ENCODE measurements at regions not wholly inside any gene's neighbourhood (a gene's known extent, or its start where the extent isn't known, plus 50 kb on each side); places are given as distances from the start of the nearest gene placed in this dataset.

DNA sequence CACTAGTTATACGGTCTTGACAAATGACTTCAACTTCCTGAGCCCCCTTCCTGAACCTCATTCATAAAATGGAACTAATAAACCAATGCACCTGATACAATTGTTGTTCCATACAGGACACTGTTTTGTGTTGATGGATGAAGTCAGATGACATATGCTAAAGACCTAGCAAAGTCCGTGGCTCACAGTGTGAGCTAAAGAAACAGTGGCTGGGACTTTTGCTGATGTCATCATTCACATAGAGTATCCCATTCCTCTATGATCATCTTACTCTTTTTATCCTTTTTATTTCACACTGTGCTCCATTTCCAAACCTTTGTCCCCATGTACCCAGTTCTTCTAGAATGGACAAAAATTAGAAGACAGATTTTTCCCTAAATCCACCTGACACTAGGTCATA is 83.7 kb upstream of the KAZN start:
- no peak for DNase-seq

DNA sequence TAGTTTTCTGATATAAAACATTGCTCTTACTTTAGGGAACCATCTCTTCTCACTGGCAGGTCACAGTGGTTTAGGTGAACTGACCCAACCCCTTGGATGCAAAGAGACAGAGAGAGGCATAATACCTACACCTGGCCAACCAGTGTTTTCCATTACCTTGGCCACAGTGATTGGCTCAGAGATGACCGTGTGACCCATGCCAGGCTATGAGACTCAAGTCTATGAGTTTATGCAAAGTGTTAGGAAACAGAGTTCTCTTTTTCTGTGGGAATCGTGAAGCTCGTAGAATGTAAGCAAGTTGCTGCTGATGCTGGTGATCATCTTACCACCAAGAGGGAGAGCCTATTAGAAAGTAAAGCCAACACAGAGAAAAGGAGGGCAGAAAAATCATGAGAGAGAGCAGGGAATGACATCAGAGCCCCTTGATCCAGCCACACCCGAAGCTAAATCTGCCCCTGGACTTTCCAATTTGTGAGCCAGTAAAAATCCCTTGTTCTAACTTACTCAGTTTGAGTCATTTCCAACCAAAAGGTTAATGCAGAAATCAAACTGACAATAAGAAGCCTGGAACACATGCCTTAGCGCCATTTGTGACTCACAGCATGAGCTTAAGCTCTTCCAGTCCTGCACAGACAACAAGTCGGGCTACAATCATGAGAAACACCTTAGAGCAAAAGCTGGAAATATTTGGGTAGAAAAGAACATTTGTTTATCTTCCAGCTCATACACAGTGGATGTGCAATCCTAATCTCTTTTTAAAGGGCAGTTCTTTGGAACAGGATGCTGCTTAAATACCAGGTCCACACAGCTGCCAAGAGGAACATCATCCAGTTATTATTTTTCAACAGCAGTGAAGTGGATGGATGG is 81.3 kb upstream of the KAZN start:
- no peak for DNase-seq

DNA sequence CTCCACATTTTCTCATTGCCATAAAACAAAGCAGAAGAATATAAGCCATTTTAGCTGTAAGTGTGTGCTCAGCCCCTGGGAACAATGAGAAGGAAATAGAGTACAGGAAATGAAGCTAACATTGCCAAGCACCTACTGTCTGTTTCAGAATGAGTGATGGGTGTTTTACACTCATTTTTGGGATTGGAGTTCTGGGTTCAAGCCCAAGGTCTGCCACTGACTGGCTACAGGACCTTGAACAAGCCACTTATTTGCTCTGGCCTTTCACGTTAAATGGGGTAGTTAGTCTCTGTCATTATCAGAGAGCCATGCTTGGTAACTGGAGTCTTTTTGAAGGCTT is 80.7 kb upstream of the KAZN start:
- DNase-seq, result no peak

DNA sequence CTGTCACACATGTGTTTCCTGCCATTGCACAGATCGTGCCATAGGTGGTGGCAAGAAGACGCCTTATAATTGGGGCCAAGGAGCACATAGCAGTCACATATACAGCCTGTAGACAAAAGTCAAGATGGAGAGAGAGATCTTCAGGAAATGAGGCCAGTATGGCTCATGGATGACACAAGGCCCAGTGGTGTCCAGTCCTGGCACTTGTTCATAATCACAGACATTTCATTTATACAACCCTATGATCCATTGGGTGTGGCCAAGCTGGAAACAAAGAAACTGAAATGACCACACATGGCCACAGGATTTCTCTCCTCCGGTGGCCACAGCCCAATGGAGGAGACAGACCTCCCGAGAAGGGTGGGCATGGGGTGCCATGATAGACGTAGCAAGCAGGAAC is 78.5 kb upstream of the KAZN start:
- no peak for DNase-seq

DNA sequence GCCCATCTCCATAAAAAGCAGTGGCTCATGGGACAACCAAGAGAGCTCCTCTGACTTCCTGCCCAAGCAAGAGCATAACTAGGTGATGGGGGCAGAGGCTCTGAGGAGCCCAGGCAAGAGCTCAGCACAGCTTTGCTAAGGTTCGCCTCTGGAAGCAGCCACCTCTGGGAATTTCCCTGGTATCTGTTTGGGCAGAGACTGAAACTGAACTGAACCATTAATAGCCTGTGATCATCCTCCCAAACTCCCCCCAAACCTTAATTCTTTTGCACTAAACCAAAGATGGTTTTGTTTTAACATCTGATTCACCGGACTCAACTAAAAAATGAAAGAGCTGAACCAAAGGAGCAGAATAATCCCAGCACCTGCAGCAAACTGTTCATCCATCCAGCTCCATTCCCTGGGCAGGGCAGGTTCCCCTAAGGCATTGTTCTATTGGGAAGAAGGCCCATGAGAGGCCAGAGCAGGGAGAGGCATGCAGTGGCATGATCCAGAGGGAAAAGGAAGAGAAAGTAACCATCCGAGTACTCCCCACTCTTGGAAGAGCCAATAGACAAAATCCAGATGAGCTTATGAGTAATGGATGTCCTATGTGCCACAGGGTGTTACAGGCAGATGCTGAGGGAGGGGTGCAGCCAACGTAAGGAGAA is 77.8 kb upstream of the KAZN start:
- no peak for DNase-seq

DNA sequence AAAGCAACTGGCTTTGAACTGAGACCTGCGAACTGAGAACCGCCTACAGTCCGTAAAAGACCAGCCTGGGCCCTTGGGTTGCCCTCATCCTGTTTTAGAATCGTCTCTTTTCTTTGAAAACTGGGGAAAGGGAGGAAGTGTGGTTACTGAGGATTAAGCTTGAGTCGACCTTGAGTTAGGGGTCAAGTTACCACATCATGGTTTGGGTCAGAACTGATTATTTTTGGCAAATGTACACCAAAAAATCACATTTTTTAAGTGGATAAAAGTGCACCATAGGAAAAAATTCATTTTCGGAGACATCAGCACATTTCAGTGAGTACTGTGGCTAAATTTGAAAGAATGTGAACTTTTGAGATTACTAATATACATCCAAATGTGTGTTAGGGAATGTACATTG is 76.9 kb upstream of the KAZN start:
- no peak for DNase-seq

DNA sequence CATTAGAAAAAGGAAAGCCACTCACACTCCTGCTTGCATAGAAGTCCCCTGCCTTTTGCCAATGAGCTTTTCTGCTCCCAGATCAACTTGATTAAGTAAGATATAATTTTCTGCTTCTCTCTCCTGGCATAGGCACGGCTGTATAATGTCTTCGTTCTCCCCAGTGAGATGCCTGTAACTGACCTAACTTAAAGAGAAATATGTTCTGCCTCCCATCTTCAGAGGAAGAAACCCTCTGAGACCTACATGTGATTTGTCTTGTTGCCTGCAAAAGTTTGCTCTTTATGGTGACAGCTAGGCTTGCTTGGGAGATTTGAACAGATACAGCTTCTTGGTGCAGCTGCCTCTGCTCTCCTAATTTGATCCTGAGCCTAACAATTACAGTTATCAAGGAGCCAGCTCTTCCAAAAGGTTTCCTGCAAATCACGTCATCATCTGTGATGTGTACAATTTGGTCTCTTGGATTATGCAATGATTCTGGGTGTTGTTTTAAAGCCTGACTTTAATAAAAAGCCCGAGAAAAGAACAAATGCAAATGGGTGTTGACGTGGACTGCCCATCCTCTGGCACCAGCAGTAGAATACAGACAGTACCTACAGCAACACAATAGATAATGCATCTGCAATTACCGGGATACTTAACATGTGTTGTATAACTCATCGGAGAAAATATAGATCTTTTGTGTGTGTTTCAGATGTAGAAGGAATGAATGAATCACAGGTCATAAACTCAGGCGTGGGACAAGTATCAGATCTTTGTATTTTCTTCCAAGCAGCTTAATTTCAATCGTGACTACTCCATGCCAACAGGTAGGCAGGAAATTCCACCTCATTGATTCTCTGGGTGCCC is 76.2 kb upstream of the KAZN start:
- DNase-seq, result no peak

DNA sequence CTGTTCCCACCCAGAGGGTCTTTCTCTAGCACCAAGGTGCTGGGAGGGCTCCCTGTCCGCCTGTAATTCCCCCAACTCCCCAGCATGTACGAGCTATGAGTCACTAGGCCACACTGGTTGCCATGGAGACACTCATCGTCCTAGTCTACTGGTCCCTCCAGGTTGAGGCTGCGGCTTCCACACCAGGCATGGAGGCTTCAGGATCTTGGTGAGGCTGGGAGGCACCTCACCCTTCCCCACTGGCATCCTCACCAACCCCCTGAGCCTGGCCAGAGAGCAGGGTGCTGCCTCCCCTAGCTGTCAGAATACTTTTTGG is 75.6 kb upstream of the KAZN start:
- no peak for DNase-seq

DNA sequence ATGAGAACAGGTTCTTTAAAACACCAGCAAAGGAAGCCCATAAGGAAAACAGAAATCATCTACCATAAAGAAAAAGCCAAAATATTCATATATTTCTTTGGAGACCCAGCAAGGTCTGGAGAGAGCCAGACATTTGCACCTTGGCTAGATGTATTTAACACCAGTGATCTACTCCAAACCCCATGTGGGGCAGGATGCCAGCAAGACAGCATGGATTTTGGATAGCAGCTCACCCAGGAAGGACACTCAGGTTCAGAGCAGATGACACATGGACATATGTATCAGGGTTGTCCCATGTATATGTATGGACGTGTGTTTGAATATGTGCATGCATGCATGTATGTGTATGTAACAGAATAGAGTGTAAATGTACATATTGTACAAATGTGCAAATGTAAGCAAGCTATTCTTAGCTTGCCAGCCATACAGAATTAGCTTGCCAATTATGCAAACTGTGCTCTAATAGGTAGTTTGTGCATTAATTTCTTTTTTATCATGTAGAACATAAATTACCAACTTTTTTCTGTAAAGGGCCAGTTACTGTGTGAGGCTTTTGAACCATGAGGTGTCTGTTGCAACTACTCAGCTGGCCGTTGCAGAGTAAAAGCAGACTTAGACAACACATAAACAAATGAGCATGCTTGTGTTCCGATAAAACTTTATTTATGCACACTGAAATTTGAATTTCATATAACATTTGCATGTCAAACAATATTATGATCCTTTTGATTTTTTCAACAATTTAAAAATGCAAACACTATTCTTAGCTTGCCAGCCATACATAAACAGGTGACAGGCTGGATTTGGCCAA is 73.5 kb upstream of the KAZN start:
- no peak for DNase-seq

DNA sequence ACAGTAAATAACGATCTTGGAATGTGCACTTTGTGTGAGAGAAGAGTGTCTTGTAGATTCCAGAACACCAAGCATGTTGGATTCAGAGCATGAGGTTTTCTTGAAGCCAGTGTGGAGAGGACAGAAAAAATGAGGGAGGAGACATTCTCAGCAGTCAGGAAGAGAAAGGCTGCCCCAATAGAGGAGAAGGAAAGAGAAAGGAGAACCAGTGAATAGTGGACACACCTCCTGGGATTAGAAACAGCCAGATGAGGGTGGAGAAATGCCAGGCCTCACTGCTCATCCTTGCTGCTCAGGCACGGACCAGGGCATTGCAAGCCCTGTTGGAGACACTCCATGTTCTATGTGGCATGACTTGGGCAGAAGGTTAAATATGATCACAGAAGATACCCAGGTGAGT is 69.0 kb upstream of the KAZN start:
- no peak for DNase-seq

DNA sequence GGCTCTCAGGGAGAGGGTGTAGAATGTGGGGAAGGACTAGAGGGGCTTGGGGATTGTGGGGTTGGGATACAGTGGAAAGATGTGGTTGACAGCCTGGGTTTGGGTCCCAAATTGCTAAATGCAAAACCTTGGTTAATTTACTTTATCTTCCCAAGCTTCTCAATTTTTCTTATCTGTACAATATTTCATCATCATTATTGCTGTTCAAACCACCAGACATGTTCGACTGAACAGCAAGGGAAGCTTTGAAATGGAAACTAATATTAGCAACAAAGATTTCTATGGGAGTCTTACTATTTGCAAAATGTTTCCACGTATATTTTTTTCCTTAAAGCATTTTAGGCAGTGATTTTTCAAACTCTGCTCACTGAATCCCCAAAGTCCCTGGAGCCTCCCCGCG is 67.0 kb upstream of the KAZN start:
- DNase-seq, result no peak

DNA sequence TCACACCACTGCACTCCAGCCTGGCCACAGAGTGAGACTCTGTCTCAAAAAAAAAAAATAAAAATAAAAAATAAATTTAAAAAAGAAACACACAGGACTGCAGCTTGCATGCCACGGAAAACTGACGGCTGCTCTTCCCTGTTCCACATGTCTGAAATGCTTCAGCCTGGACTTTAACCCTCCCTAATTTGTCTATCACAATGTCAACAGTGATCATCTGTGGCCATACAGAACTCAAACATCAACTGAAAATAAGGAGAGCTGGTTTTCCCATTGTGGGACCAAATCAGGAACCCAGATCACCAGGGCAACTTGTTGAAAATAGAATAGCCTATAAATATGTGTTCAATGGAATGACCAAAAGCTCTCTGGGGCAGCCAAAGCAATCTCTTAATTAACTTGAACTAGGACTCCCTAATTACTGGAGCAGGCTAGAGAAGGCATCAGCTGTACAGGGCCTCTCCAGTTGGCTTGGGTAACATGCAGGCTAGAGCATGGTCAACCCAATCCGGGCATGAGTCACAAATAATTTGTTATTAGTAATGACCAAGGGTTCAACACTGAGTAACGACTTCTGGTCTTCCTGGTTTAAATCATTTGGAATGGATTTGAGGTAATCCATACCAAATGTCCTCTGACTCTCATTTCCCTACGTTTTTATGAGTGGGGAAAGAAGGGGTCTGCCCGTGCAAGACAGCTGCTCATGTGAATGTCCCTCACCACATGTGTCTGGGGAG is 62.7 kb upstream of the KAZN start:
- DNase-seq, result no peak

DNA sequence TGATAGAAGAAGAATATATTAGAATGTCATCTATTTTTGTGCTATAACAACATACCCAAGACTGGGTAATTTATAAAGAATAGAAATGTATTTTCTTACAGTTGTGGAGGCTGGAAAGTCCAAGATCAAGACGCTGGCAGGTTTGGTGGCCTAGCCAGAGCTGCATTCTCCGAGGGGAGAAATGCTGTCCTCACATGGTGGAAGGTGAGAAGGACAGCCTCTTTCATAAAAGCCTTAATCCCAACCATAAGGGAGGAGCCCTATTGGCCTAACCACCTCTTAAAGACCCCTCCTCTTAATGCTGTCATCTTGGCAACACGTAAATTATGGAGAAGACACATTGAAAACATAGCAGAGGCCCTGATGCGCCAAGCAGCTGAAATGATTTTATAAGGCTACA is 60.1 kb upstream of the KAZN start:
- DNase-seq, result no peak

DNA sequence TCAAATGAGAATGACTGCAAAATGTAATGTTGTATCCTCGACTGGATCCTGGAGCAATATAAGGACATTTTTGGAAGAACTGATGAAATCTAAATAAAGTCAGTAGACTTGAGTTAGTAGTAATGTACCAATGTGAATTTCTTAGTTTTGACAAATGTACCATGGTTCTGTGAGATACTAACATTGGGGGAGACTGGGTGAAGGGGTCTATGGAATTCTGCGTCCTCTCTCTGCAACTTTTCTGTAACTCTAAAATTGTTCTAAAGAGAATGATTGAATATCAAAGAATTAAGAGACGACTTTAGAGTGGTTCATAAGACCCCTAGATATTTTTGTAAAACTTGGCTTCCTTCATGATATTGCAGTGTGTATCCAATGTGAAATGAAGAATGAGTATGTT is 59.2 kb upstream of the KAZN start:
- no peak for DNase-seq

DNA sequence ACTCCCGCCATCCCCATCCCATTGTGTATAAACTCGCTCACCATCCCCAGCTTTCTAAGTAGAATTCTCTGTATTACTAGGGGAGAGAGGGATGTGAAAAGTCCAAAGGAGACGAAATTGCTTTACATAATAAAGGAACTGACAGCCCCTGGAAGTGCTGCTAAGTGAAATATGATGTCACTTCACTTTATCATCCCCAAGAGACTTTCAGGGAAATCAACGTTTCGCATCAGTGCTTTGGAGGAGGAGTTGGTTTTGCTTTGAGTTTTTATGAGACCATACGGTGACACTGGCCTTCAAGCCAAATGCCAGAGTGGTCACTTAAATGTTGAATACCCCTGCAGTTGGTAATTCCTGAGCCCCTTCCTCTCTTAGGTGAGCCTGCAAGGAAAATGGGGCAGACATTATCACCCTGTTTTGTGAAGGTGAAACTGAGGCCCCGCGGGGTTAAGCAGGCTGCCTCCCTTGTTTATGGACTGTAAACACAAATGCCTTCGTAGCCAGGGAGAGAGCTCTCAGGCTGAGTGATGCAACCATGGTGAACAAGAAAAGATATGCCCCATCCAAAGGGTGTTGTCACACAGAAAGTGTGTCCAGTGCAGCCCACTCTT is 58.4 kb upstream of the KAZN start:
- no peak for DNase-seq

DNA sequence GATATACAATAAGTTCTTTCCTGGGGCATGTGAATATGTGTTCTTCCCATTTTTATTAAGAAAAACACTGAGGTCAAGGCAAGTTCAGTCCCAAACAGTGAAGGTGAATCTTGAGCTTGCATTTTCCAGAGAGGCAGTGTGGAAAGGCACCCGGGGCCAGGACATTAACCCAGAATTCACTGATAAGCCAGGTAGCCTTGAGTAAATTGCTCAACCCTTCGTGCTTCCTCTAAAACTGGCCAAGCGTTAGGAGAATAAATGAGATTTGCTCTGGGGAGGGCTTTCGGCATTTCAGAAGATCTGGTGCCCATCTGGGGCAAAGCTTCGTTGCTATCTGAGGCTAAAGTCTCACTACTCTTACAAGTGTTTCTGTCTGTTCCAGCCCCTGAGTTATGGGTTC is 57.1 kb upstream of the KAZN start:
- no peak for DNase-seq

DNA sequence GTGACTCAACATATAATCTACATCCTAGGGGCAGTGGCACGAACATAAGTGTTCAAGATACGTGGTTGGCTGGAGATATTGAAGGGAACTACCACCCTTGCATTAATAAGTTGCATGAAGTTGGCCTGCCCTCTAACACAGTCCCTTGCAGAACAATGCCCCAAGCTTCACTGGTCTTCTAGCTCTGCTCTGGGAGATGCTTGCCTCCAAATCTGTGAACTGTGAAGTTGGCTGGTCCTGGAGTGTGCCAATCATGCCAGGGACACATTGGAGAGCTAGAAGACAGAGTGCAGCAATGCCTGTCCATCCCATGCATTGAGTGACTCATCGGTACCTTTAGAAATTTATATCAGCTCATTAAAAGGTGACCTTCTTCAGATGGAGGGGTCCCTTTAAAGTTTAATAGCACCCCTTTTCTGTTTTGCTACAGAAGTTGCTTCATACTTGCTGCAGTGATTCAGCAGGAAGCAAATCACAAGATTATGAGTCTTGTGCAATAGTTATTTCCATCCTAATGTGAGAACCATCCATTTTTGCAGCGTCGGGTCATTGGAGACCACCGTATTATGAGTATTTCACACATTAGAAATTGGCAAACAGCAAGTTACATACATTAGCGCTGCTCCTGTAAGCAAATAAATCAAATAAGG is 55.2 kb upstream of the KAZN start:
- no peak for DNase-seq

DNA sequence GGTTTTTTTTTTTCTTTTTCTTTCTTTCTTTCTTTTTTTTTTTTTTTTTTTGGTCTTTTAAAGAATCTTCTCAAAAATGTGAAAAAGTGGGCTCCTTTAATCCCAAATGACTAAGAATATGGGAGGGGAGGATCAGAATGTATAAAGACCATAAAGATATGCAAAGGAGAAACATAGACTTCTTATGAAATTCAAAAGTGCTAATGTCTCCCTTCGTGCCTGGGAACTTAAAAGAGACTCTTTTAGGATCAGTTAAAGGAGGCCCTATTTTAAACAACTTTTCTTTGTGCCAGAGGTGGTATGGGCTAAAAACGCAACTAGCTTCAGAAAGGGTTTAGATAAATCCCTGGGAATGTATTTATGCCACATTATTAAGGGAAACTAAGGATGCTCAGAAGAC is 54.2 kb upstream of the KAZN start:
- DNase-seq, result no peak

DNA sequence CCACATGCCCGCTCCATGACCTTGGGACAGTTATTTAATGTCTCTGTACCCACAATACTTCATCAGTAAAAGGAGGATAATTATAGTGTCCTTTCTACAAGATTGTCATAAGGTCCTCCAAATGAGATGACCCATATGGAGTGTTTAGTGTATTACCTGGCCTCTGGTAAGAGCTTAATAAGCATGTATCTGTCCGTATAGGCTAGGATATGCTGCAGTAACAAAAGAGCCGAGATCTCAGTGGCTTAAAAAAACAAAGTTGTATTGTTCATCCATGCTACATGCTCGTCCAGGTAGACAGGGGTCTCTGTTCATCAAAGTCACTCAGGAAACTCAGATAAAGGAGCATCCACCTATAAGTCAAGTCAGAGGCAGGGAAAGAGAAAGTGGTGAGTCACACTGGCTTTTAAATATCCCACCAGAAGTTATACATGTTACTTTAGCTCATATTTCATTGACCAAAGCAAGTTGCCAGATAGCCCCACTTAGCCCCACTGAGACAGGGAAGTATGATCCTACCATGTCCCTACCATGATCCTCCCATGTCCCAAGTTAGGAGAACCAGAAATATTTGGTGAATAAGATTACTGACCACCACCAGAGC is 53.0 kb upstream of the KAZN start:
- no peak for DNase-seq

DNA sequence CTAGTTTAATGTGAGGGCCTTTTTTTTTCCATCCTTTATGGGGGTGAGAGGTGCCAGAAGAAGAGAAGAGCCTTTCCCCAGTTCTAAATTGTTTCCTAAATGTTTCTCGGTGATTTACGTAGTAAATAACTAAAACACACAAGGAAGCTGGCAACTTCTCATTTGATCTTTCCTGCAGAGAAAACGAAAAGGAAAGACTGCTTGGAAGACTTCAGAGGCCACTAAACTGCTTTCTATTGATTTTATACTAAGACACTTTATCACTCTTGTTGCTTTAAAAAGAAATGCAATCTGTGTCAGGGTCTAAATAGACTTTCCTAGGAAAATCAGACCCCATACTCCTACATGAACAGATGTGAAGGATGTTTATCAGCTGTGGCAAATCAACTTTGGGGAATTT is 52.1 kb upstream of the KAZN start:
- no peak for DNase-seq

Data from activated CD4-positive, alpha-beta T cell treated with anti-CD3 and anti-CD28 coated beads for 4 hours (primary cell).